ENCODE measurements at regions not wholly inside any gene's neighbourhood (a gene's known extent, or its start where the extent isn't known, plus 50 kb on each side); places are given as distances from the start of the nearest gene placed in this dataset.
A peak's percentile ranks its signal among the peaks of the same experiment; 100 is the strongest.

- DNase-seq (ENCODE audit: low spot score) = no peak
- intact Hi-C loops (cut with DNase I) = loop anchor here (5.0 to 10.0 kb wide), 4 partner anchors 166 to 319 kb away; partner anchors contain the start of gene NCAM1 (in 1 of the 2)
Measured at GRCh38 chr11:112795911-112796649, 165.1 kb upstream of the NCAM1 start.

- no peak for DNase-seq (ENCODE audit: low spot score)
- intact Hi-C loops (cut with DNase I) = loop anchor here (5.0 to 10.0 kb wide), 4 partner anchors 165 to 318 kb away; partner anchors contain the start of gene NCAM1 (in 1 of the 2)
Measured at GRCh38 chr11:112797092-112797491, 164.1 kb upstream of the NCAM1 start.

- intact Hi-C loops (cut with DNase I) = loop anchor here (5.0 to 10.0 kb wide), 4 partner anchors 165 to 317 kb away; partner anchors contain the start of gene NCAM1 (in 1 of the 2)
- DNase-seq (ENCODE audit: low spot score) = peak; percentile 77
Measured at GRCh38 chr11:112797648-112798293, 163.4 kb upstream of the NCAM1 start.

- DNase-seq (ENCODE audit: low spot score) = no peak
- intact Hi-C loops (cut with DNase I) = no loop called here
Measured at GRCh38 chr11:112801025-112801816, 160.0 kb upstream of the NCAM1 start.

GRCh38 chr11:112801817-112802088, 159.5 kb upstream of the NCAM1 start:
- intact Hi-C loops (cut with DNase I) = no loop called here
- no peak for DNase-seq (ENCODE audit: low spot score)

- no peak for DNase-seq (ENCODE audit: low spot score)
- intact Hi-C loops (cut with DNase I) = no loop called here
Measured at GRCh38 chr11:112805658-112806057, 155.6 kb upstream of the NCAM1 start.

GRCh38 chr11:112806256-112806655, 155.0 kb upstream of the NCAM1 start:
- DNase-seq (ENCODE audit: low spot score) = no peak
- intact Hi-C loops (cut with DNase I) = no loop called here

GRCh38 chr11:112806876-112807275, 154.3 kb upstream of the NCAM1 start:
- intact Hi-C loops (cut with DNase I) = no loop called here
- DNase-seq (ENCODE audit: low spot score) = no peak

GRCh38 chr11:112809429-112809828, 151.8 kb upstream of the NCAM1 start:
- intact Hi-C loops (cut with DNase I) = no loop called here
- no peak for DNase-seq (ENCODE audit: low spot score)

- intact Hi-C loops (cut with DNase I) = no loop called here
Measured at GRCh38 chr11:112810951-112811350, 150.3 kb upstream of the NCAM1 start.

GRCh38 chr11:112811783-112812182, 149.4 kb upstream of the NCAM1 start:
- intact Hi-C loops (cut with DNase I) = no loop called here

More at GRCh38 chr11:112810951-112811350, 150.3 kb upstream of the NCAM1 start:
- DNase-seq (ENCODE audit: low spot score) = no peak

GRCh38 chr11:112812729-112813128, 148.5 kb upstream of the NCAM1 start:
- intact Hi-C loops (cut with DNase I) = no loop called here
- no peak for DNase-seq (ENCODE audit: low spot score)

More at GRCh38 chr11:112811783-112812182, 149.4 kb upstream of the NCAM1 start:
- DNase-seq (ENCODE audit: low spot score) = no peak

GRCh38 chr11:112814168-112814567, 147.1 kb upstream of the NCAM1 start:
- no peak for DNase-seq (ENCODE audit: low spot score)
- intact Hi-C loops (cut with DNase I) = no loop called here

GRCh38 chr11:112817376-112817775, 143.8 kb upstream of the NCAM1 start:
- no peak for DNase-seq (ENCODE audit: low spot score)
- intact Hi-C loops (cut with DNase I) = no loop called here

GRCh38 chr11:112822478-112823274, 138.5 kb upstream of the NCAM1 start:
- intact Hi-C loops (cut with DNase I) = no loop called here
- no peak for DNase-seq (ENCODE audit: low spot score)

GRCh38 chr11:112826026-112826425, 135.2 kb upstream of the NCAM1 start:
- no peak for DNase-seq (ENCODE audit: low spot score)
- intact Hi-C loops (cut with DNase I) = no loop called here

GRCh38 chr11:112826788-112827187, 134.4 kb upstream of the NCAM1 start:
- intact Hi-C loops (cut with DNase I) = no loop called here
- no peak for DNase-seq (ENCODE audit: low spot score)

- intact Hi-C loops (cut with DNase I) = no loop called here
- DNase-seq (ENCODE audit: low spot score) = no peak
Measured at GRCh38 chr11:112828421-112828820, 132.8 kb upstream of the NCAM1 start.

- DNase-seq (ENCODE audit: low spot score) = no peak
- intact Hi-C loops (cut with DNase I) = no loop called here
Measured at GRCh38 chr11:112829971-112830654, 131.1 kb upstream of the NCAM1 start.
